Erythroblast (primary cell): ENCODE measurements at regions not wholly inside any gene's neighbourhood (a gene's known extent, or its start where the extent isn't known, plus 50 kb on each side); places are given as distances from the start of the nearest gene placed in this dataset.

Experiments
- GATA1 ChIP-seq: IDR thresholded peaks from 2 replicates; pipeline ENCODE4 v1.6.1; 2011; ENCODE audit warnings: low read depth, mild to moderate bottlenecking, control low read depth, low read length, moderate library complexity
- POLR2A ChIP-seq: IDR thresholded peaks from 2 replicates; pipeline ENCODE4 v1.6.1; 2011; ENCODE audit warnings: mild to moderate bottlenecking, low read length

GRCh38 chr1:79683420-79683819 lies 676.9 kb upstream of the ADGRL4 start:
- no peak for TF ChIP-seq GATA1
- TF ChIP-seq POLR2A, result no peak
